ENCODE measurements at regions not wholly inside any gene's neighbourhood (a gene's known extent, or its start where the extent isn't known, plus 50 kb on each side); places are given as distances from the start of the nearest gene placed in this dataset.

DNA sequence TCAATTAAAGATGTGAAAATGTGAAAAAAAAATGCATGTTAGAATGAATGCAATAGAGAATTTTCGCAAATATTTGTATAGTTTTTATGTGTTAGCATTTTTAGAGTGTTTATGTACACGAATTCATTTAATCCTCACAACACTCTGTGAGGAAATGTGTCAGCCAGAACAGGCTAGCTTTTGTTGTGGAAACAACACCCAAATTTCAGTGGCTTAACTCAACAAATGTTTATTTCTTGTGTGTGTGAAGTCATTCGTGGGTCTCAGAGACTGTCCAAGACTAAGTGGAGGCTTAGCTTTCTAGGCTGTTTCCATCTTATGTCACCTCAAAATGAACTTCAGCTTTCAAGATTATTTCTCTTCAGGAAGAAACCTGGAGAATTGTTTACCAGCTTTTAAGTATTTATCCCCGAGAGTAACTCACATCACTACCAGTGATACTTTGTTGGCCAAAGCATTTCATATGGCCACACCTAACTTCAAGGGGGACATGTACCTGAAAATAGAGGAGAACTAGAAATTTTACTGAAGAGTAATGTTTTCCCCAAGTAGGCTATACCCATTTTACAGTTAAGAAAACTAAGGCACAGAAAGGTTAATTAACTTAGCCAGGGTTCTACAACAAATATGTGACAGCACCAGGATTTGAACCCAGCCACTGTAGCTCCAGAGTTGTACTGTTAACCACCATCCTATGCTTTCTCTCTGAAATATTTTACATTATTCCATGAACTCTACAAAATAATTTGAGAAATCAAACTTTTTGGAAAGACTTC, 306.1 kb downstream of the QKI start:
- TF ChIP-seq EZH2 (IDR thresholded peaks at IDR 0.05) (no peak), POLR2AphosphoS5 (IDR thresholded peaks at IDR 0.05; ENCODE audit: borderline replicate concordance, low read depth, low read length) (no peak)
